NAMALWA (cell line): ENCODE measurements at regions not wholly inside any gene's neighbourhood (a gene's known extent, or its start where the extent isn't known, plus 50 kb on each side); places are given as distances from the start of the nearest gene placed in this dataset.

Experiments used
- DNase-seq: peaks from one replicate; pipeline ENCODE4 v3.0.0-alpha.2; 2015; ENCODE audit warnings: low spot score

DNA sequence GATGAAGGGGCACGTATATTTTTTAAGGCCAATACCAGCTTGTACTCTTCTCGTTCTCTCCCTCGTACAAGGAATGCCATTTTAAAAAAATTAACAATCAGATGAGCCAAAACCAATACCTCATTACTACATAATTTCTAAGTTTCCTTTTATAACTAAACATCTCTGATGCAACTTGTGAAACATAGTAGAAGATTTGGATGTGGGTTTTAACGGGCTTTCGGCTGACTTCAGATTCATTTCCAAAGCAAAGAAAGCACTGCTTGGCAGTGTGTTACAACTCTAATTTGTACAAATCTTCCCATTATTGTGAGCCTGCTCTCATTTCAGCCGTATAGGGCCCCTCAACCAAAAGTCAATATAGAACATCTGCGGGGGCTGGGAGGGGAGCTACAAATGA is 99.1 kb upstream of the TMCC3 start:
- no peak for DNase-seq

DNA sequence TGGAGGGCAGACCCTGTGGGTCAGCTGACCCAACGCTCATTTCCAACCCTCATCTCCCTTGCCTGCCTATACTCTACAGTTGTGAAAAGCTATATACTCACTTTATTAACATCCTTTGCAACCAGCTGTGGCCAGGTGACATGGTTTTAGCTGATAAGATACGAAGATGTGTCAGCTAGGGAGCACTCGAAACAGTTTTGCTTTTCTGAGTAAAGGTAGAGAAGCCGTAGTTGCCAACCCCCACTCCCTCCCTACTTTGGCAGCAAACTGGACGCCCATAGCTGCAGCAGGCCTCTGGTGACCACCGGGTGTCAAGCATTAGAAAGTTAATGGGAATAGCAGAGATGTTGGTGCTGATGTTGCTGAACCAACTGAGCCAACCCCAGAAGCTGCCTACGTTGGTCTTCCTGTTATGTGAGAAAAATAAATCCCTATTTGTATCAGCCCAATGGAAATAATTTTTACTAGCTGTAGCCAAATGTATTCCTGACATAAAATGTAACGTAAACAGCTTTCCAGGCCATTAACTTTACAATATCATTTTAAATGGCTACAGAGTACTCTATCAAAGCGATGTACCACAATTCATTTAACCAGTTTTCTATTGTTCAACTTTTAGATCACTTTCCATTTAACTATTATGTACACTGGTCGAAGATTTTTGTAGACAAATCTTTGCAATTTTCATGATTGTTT is 98.5 kb upstream of the TMCC3 start:
- no peak for DNase-seq

DNA sequence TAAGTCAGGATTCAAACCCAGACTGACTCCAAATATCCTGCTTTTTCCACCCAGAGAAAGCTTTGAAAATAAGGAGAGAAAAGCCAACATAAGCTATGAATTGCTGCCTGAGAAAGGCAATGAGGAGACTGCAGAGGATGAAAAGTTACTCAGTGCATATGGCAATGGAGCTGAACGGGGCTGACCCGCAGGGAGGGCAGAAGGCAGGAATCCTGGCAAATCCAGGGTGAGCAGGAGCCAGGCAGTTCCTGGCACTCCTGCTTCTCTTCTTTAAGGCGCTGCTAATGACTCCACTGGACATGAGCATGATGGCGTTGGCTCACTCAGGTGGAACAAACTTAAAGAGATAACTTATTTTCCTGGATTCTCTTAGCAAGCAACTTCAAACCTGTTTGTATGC is 95.2 kb upstream of the TMCC3 start:
- no peak for DNase-seq

DNA sequence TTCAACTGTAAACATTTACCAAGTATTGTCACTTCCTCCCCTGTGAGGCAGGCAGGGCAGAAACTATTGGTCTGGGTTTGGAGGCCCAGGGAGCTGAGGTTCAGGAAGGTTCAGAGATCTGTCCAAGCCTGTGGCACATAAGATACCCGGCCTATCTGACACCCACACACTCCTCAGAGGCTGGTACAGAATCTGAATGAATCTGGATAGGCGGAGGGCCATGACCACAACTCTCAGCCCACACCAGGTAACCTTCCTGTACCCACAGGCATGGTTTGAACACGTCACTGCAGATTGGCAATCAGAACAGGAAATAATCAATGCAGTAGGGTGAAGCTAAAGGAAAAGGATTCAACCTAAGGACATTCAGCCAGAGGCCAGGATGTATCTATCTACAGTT is 92.8 kb upstream of the TMCC3 start:
- DNase-seq: no peak

DNA sequence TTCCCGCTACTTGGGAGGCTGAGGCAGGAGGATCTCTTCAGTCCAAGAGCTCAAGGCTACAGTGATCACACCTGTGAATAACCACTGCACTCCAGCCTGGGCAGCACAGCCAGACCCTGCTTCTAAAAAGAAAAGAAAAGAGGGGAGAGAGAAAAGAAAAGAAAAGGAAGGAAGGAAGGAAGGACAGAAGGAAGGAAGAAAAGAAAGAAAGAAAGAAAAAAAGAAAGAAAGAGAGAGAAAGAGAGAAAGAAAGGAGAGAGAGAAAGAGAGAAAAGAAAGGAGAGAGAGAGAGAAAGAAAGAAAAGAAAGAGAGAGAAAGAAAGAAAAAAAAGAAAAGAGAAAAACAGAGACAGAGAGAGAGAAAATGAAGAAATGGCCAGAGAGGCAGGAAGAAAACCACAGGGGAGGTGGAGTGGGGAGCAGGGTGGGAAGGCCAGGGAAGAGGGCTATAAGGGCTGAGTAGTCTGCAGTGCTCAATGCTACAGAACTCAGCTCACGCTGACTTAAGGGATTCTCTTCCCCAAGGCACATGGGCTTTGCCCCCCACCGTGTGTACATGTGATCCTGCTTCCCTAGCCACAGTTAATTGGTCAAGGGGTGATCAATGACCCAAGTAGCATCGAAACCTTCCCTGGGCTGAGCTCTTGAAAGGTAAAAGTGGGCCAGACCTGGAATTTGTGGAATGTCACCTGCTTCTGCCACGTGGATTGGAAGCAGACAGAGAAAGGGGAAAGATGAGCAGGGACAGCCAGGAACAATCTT is 90.4 kb upstream of the TMCC3 start:
- DNase-seq: no peak

DNA sequence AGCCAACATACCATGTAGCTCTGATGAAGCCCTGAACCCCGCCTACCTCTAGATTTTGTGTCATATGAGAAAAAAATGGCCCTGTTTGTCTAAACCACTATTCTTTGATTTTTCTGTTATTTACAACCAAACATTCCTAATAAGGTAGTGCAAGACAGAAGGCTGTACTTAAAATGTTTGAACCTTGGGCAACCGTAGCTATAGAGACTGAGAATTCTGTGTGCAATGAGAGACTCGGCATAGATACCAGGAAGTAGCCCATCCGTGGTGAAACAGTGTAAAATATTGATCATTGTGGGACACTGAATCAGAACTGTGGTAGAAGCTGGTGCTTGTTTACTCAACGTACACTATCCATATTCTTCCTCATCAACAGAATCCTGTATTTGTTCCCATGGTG is 86.5 kb upstream of the TMCC3 start:
- DNase-seq: no peak

DNA sequence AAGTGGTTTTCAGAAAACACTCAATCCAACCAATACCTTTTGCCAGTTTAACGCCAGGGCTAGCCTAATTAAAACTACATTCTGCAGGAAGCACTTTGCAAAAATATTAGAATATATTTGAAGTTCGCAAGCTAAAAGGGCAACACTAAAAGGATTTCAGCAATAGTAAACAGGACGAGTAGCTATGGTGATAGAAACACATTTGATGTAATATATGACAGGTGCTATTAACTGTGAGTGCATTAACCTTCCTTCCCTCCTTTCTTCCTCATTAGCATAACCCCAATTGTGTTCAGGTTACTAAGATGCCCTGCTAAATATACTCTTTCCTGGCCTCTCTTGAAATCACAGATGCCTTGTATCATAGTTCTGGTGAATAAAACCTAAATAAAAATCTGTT is 85.6 kb upstream of the TMCC3 start:
- DNase-seq: peak; percentile 9

DNA sequence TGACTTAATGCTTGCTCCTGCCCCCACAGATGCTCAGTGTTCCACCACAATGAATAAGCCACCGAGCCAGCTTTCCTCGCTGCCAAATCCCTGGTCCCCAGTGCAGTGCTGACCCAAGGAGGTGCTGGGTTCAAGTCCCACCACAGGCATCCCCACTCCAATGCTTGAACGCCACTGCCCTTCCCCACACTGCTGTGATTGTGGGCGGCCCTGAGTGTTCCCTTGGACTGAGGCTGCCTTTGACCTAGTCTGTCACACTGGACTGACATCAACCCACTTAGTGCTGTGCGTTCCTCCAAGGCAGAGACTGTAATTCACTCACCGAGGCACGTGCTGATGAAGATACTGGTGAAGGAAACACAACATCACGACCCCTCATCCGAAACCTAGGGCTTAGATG is 83.4 kb upstream of the TMCC3 start:
- no peak for DNase-seq

DNA sequence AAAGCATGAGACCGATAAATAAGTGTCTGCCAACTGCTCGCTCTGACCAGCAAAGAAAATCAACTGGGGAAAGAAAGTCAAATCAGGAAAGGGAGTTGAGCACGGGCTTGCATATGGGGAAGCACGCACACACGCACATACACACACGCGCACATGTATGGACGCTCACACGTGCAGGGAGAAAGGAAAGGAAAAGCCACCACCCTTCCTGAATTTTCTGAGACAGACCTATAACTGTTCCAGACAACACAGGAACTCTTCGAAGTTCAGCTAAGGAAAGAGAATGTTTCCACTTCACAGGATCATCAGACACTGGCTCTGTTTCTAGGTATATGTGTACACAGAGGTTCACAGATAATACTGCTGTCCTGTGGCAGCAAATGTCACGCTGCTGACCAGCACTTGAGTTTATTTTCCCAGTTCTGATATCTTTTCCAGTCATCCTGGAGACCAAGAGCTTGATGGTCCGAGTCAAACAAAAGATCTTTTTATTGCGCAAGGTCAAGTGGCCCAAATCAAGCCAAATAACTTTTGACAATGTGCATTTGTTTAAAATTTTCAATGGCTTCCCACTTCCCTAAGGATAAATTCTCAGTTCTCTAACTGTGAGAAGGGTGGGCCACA is 82.1 kb upstream of the TMCC3 start:
- no peak for DNase-seq

DNA sequence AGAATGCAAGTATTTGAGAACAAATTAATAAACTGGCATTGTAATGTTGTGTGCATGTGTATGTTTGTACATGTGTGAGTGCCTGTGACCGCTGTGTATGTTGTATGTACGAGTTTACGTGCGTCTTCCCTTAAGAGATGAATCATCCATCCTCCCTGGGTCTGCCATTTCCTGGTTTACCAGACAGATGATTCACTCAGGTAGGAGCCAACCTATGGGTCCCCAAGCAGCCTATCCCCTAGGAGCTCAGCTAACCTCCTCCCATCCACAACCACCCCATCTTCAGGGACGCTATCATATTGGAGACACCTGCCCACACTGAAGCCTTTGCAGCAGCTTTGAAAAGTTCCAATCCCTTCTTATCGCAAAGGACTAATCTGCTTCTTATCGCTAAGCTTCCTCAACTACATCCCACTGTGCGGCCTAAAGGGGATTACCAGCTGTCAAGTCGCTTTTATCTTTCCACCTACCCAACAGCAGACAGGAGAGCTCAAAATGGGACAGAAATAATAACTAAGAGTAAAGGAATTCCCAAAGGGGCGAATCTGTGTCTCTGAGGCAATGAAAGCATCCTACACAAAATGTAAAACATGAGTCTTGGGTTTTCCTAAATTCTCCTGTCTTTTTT is 81.5 kb upstream of the TMCC3 start:
- no peak for DNase-seq

DNA sequence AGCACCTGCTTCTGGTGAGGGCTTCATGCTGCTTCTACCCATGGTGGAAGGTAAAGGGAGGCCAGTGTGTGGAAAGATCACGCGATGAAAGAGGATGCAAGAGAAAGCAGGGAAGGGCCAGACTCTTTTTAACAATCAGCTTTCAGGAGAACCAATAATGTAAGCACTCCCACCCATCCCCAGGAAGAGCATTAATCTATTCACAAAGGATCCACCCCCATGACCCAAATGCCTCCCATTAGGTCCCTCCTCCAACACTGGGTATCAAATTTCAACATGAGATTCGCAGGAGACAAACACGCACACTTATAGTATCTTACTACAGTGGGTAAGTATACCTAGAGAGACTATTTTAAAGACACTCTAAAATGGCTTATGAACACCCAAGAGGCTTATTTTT is 80.5 kb upstream of the TMCC3 start:
- DNase-seq: no peak

DNA sequence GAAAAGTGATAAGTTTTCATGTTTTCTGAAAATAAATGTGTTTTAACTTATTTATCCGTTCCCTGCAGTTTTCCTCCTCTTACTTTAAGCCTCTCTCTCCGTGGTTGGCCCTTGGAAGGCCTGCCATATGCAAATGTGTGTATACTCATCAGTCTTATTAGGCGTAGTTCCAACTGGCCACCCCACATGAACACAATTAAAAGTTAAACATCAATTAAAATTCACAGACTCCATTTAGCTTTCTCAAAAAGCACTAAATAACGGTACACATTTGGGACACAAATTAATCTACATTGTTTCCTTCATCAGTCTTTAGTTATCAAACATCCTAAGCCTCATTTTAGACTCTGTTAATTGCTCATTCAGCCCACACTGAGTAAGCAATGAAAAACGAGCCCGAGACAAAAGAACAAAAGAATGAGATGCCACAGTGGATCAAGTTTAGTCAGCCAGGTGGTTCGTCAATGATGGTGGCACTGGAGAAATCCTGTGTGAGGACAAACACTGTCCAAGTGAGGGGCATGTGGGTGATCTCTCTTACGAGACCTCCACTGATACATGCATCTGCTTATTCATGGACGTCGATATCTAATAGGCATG is 76.0 kb upstream of the TMCC3 start:
- DNase-seq: no peak

DNA sequence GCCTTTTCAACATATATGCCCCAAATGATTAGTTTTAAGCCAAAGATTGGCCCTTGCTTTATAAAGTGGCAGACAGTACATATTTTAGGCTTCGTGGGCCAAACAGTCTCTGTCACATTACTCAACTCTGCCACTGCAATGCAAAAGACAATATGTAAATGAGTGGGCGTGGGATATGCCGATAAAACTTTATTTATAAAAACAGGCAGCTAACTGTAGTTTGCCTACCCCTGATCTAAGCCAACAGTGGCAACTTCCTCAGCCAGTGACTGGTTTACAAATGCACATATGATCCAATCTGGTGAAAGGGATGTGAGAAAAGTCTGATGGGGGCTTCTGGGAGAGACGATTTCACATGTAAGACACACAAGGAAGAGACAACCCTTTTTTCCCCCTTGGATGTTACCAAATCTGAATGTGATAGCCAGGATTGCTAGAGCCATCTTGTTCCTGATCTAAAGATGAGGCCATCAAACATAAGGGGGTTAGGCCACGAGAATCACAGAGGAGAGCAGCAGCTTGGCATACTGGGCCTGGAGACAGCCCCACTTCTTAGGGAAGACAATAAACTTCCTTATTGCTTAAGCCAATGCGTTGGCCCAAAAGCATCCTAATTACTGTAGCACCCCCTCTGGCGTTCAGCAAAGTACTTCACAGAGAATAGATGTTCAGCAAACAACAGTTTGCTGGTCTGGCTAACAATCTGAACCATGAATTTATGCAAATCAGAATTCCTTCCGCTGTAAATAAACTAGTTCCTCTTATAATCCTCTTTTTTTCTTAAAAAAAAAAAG is 75.2 kb upstream of the TMCC3 start:
- peak; percentile 84 for DNase-seq

DNA sequence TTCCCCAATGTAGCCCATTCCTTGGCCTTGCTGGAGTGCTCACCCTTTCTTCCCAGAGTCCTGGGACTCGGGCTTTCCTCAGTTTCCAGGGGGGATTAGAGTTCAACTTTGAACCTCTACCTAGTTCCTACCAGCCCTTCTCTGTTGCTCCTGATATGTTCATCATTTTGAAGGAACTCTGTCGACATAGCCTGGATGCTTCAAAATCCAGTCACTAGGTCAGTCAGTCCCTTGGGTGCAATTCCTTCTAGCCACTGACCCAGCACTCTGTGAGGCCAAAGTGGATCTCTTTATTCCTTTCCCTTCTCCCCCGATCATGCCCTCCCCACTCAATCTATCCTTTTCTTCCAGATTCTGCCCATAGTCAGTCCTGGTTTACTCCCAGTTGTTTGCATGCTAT is 72.3 kb upstream of the TMCC3 start:
- DNase-seq: no peak

DNA sequence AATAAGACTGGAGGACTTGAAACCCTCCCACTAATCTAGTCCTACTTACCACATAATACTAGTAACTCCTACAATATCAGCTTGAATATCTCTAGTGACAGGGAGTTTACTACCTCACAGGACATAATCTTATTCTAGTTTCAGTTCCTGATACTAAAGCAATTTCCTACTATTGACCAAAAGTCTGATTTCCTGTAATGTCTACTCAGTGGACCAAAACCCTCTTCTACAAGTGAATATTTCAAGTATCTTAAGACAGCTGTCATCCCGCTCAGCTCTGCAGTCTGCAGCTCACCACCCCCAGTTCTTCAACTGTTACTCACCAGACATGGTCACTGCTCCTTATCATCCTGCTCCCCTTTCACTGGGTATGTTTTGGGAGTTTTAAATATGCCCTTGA is 70.8 kb upstream of the TMCC3 start:
- peak; percentile 75 for DNase-seq

DNA sequence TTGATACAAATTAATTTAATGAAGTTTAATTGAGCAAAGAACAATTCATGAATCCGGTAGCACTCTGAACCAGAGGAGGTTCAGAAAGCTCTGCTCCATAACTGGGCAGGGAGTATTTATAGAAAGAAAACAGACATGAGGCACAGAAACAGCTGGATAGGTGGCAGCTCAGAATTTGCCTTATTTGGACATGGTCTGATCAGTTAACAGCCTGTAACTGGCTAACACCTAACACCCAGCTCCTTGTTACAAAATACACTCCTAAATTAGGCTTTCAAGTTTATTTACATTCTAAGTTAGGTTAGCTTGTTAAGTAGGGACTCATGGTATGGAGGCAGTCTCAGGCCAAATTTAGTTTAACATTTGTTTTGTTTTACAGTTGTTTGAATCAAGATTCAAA is 67.8 kb upstream of the TMCC3 start:
- DNase-seq: no peak

DNA sequence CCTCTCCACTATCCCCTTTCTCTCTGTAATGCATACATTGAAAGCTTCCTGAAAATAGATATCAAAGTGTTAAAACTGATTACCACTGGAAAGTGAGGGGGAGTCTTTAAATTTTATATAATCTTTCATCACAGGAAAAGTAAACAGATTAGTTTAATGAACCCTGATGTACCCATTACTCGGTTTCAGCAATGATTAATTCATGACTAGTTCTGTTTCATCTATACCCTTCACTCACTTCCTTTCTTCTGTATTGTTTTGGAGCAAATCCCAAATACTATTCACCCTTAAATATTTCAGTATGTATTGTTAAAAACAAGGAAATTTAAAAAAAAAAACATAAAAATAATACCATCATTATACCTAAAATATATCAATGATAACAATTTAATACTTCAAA is 67.3 kb upstream of the TMCC3 start:
- DNase-seq: no peak

DNA sequence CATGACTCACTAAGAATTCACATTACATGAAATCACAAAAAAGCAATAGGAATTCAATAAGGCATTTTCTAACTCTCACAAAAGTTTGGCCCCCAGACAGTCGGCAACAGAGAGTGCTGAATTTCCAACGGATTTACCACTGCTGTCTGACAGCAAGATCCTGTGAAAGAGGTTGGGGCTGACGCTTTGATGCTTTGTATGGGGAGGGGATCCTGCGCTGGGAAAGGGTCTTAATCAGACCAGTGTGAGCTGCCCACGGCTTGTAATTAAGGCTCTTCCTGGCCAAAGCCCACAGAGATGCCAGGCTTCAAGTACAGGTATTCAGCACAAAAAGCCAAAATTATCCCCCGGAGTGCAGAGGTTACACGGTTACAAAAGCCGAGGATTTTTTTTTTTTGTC is 66.8 kb upstream of the TMCC3 start:
- DNase-seq: no peak

DNA sequence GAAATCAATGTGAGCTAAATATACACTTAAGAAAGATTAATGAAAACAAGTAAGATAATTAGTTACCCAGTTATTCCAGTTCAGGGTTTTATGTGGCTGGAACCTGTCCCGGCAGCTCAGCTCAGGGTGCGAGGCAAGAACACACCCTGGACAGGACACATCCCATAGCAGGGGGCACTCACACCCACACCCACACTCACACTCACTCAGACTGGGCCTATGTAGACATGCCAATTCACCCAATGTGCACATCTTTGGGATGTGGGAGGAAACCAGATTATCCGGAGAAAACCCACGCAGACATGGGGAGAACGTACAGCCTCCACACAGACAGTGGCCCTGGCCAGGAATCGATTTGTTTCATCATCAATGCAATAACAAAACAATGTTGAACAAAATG is 66.0 kb upstream of the TMCC3 start:
- DNase-seq: no peak

DNA sequence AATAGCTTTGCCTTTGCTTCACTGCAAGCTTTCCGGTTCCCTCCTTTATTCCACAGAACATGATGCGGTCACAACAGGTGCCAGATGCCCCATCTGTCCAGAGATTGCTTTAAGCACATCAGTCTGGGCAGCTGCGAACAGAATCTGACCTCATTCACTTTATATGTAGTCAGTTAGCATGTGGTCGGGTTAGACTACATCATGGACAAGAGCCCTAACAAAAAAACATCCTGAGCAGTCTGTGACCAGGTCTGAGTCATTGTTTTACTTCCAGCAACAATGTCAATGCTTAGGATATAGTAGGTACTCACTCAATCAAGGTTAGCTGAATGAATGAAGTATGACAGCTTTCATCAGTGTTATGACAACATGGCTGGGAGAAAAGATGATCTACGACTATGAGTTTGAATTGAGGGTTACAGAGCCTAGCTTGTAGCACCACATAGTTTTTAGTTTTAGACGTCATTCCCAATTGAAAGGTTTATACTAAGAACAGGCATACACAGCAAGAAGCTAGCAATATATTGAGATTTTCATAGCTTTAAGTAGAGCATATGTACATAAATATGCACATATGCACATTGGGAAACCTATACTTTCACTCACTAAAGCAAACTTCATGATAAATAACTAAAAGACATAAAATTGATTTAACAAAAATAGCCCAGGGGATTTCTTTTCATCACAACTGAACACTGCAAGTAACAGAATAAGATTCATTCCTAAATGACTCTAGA is 64.2 kb upstream of the TMCC3 start:
- DNase-seq: no peak
